ENCODE measurements at regions not wholly inside any gene's neighbourhood (a gene's known extent, or its start where the extent isn't known, plus 50 kb on each side); places are given as distances from the start of the nearest gene placed in this dataset.

- Histone ChIP-seq H3K4me3 (ENCODE audit: low read depth, low read length) (no peak overlapping the region), H3K27ac (ENCODE audit: low read depth) (no peak overlapping the region), H3K4me1 (ENCODE audit: insufficient read depth) (no peaks in the 10 kb centered on the region), H3K36me3 (ENCODE audit: insufficient read depth) (no peaks in the 10 kb centered on the region)
- WGBS: 95% methylated on average over 1 of the region's 1 CpG
- DNase-seq (ENCODE audit: extremely low spot score): no peak
Measured at GRCh38 chr2:181161615-181162014, 181.2 kb downstream of the UBE2E3 start.

DNA sequence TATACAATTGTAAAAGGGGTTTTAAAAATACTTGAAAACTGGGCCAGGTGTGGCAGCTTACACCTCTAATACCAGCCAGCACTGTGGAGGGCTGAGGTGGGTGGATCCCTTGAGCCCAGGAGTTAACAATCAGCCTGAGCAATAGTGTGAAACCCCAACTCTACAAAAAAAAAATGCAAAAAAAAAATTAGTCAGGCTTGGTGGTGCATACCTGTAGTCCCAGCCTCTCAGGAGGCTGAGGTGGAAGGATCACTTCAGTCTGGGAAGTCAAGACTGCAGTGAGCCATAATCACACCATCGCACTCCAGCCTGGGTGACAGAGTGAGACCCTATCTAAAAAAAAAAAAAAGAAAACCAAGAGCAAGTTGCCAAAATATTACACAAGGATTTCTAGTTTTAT is 182.7 kb downstream of the UBE2E3 start:
- Histone ChIP-seq H3K4me1 (ENCODE audit: insufficient read depth) (no peaks in the 10 kb centered on the region), H3K27ac (ENCODE audit: low read depth) (no peak overlapping the region), H3K36me3 (ENCODE audit: insufficient read depth) (no peaks in the 10 kb centered on the region), H3K4me3 (ENCODE audit: low read depth, low read length) (no peak overlapping the region)
- no peak for DNase-seq (ENCODE audit: extremely low spot score)
- 93% methylated on average over 1 of the region's 1 CpG for WGBS

DNA sequence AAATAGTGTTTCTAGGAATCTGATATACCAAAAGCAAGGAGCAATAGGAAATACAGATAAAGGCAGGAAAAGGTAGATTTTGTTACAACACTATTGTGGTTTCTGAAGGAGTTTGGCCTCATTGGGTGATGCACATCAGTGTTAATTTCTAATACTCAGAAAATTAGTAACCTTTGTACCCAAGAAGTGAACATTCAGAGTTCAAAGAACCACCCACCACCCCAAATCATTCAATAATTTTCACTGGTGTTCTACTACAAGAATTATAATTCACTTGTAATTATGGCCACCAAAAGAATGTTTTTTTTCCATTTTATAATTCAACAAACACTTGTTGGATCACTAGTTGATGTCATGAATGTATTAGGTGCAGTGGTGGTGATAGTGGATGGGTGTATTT is 183.3 kb downstream of the UBE2E3 start:
- Histone ChIP-seq H3K4me3 (ENCODE audit: low read depth, low read length) (no peak overlapping the region), H3K27ac (ENCODE audit: low read depth) (no peak overlapping the region), H3K36me3 (ENCODE audit: insufficient read depth) (no peaks in the 10 kb centered on the region), H3K4me1 (ENCODE audit: insufficient read depth) (no peaks in the 10 kb centered on the region)
- no peak for DNase-seq (ENCODE audit: extremely low spot score)

GRCh38 chr2:181164699-181165098 is 184.3 kb downstream of the UBE2E3 start:
- no peak overlapping the region for H3K4me3 ChIP-seq (ENCODE audit: low read depth, low read length)
- no peak for DNase-seq (ENCODE audit: extremely low spot score)
- H3K27ac ChIP-seq (ENCODE audit: low read depth): no peak overlapping the region
- H3K4me1 ChIP-seq (ENCODE audit: insufficient read depth): no peaks in the 10 kb centered on the region
- H3K36me3 ChIP-seq (ENCODE audit: insufficient read depth): no peaks in the 10 kb centered on the region

- H3K4me3 ChIP-seq (ENCODE audit: low read depth, low read length): no peak overlapping the region
- H3K4me1 ChIP-seq (ENCODE audit: insufficient read depth): no peaks in the 10 kb centered on the region
- WGBS: 90% methylated on average over 6 of the region's 6 CpGs
- no peak for DNase-seq (ENCODE audit: extremely low spot score)
- no peak overlapping the region for H3K27ac ChIP-seq (ENCODE audit: low read depth)
- no peaks in the 10 kb centered on the region for H3K36me3 ChIP-seq (ENCODE audit: insufficient read depth)
Measured at GRCh38 chr2:181165199-181165868, 184.9 kb downstream of the UBE2E3 start.

DNA sequence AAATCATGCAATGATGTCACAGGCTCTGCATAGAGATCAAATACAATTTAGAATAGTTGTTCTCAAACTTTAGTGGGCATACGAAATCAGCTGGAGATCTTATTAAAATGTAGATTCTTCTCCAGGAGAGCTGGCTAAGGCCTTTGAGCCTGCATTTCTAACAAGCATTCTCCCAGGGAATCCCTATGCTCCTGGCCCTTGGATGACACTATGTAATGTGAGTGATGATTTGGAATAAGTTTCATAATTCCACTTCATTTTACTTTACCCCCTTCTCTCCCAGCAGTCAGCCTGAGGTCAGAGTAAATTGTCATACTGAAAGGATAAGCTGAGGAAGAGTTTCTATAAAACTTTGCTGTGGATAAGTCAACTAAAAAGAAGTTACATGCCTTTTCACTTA is 189.1 kb downstream of the UBE2E3 start:
- WGBS: 53% methylated on average over 1 of the region's 1 CpG
- DNase-seq (ENCODE audit: extremely low spot score): no peak
- Histone ChIP-seq H3K4me3 (ENCODE audit: low read depth, low read length) (no peak overlapping the region), H3K27ac (ENCODE audit: low read depth) (no peak overlapping the region), H3K4me1 (ENCODE audit: insufficient read depth) (no peaks in the 10 kb centered on the region), H3K36me3 (ENCODE audit: insufficient read depth) (no peaks in the 10 kb centered on the region)

DNA sequence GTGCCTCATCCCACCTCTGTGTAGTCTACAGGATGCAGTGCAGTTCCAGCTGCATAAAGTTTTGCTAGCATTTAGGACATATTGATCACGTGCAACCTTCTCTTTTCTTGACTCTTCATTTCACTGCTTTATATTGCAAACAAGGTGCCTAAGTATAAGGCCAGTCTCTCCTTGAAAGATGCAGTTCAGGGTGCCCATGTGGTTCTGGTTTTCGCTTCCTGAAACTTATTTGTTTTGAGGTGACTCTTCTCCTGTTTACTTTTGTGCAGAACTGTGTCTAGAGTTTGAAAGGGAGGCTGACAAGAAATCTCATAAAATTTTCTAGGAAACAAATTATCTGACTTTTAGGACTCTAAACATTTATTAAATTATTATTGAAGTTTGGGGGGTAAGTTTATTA is 189.9 kb downstream of the UBE2E3 start:
- H3K27ac ChIP-seq (ENCODE audit: low read depth): no peak overlapping the region
- H3K4me3 ChIP-seq (ENCODE audit: low read depth, low read length): no peak overlapping the region
- no peaks in the 10 kb centered on the region for H3K4me1 ChIP-seq (ENCODE audit: insufficient read depth)
- WGBS: 80% methylated on average over 2 of the region's 2 CpGs
- H3K36me3 ChIP-seq (ENCODE audit: insufficient read depth): no peaks in the 10 kb centered on the region
- no peak for DNase-seq (ENCODE audit: extremely low spot score)

GRCh38 chr2:181172676-181173075 is 192.3 kb downstream of the UBE2E3 start:
- H3K4me3 ChIP-seq (ENCODE audit: low read depth, low read length): no peak overlapping the region
- H3K36me3 ChIP-seq (ENCODE audit: insufficient read depth): no peaks in the 10 kb centered on the region
- WGBS: 89% methylated on average over 3 of the region's 3 CpGs
- no peaks in the 10 kb centered on the region for H3K4me1 ChIP-seq (ENCODE audit: insufficient read depth)
- DNase-seq (ENCODE audit: extremely low spot score): no peak
- H3K27ac ChIP-seq (ENCODE audit: low read depth): no peak overlapping the region

GRCh38 chr2:181174611-181175580 is 194.5 kb downstream of the UBE2E3 start:
- no peak overlapping the region for H3K4me3 ChIP-seq (ENCODE audit: low read depth, low read length)
- H3K27ac ChIP-seq (ENCODE audit: low read depth): no peak overlapping the region
- H3K36me3 ChIP-seq (ENCODE audit: insufficient read depth): no peaks in the 10 kb centered on the region
- no peaks in the 10 kb centered on the region for H3K4me1 ChIP-seq (ENCODE audit: insufficient read depth)
- 28% methylated on average over 5 of the region's 5 CpGs for WGBS
- peak; percentile 64 for DNase-seq (ENCODE audit: extremely low spot score)

DNA sequence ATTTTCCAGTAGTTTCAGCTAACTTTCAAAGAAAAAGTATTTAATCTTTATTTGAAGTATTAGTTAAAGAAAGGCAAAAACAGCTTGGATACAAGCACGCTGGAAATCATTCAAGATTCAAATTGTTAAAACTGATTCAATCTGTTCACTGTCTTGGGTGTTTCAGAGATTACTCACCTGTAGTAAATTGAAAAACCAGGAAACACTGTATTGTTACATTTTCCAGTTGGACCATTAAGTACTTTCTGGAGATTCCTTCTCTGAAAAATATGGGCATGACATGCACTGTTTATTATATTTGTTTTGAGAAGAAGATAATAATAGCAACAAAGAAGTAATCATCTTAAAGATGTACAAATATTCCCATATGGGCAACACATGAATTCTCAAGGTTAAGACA is 196.1 kb downstream of the UBE2E3 start:
- H3K4me3 ChIP-seq (ENCODE audit: low read depth, low read length): no peak overlapping the region
- 72% methylated on average over 1 of the region's 1 CpG for WGBS

GRCh38 chr2:181177376-181177775 is 197.0 kb downstream of the UBE2E3 start:
- Histone ChIP-seq H3K4me1 (ENCODE audit: insufficient read depth) (no peaks in the 10 kb centered on the region), H3K4me3 (ENCODE audit: low read depth, low read length) (no peak overlapping the region), H3K27ac (ENCODE audit: low read depth) (no peak overlapping the region), H3K36me3 (ENCODE audit: insufficient read depth) (no peaks in the 10 kb centered on the region)
- no peak for DNase-seq (ENCODE audit: extremely low spot score)

More for the DNA sequence above, 196.1 kb downstream of the UBE2E3 start:
- no peaks in the 10 kb centered on the region for H3K36me3 ChIP-seq (ENCODE audit: insufficient read depth)
- no peaks in the 10 kb centered on the region for H3K4me1 ChIP-seq (ENCODE audit: insufficient read depth)
- H3K27ac ChIP-seq (ENCODE audit: low read depth): no peak overlapping the region
- no peak for DNase-seq (ENCODE audit: extremely low spot score)

- Histone ChIP-seq H3K36me3 (ENCODE audit: insufficient read depth) (no peaks in the 10 kb centered on the region), H3K4me3 (ENCODE audit: low read depth, low read length) (no peak overlapping the region), H3K27ac (ENCODE audit: low read depth) (no peak overlapping the region), H3K4me1 (ENCODE audit: insufficient read depth) (no peaks in the 10 kb centered on the region)
- DNase-seq (ENCODE audit: extremely low spot score): no peak
Measured at GRCh38 chr2:181178130-181178529, 197.7 kb downstream of the UBE2E3 start.

GRCh38 chr2:181178823-181179412 is 198.5 kb downstream of the UBE2E3 start:
- Histone ChIP-seq H3K4me3 (ENCODE audit: low read depth, low read length) (no peak overlapping the region), H3K36me3 (ENCODE audit: insufficient read depth) (no peaks in the 10 kb centered on the region), H3K4me1 (ENCODE audit: insufficient read depth) (no peaks in the 10 kb centered on the region), H3K27ac (ENCODE audit: low read depth) (no peak overlapping the region)
- 85% methylated on average over 2 of the region's 2 CpGs for WGBS
- no peak for DNase-seq (ENCODE audit: extremely low spot score)
